ENCODE measurements at regions not wholly inside any gene's neighbourhood (a gene's known extent, or its start where the extent isn't known, plus 50 kb on each side); places are given as distances from the start of the nearest gene placed in this dataset.

DNA sequence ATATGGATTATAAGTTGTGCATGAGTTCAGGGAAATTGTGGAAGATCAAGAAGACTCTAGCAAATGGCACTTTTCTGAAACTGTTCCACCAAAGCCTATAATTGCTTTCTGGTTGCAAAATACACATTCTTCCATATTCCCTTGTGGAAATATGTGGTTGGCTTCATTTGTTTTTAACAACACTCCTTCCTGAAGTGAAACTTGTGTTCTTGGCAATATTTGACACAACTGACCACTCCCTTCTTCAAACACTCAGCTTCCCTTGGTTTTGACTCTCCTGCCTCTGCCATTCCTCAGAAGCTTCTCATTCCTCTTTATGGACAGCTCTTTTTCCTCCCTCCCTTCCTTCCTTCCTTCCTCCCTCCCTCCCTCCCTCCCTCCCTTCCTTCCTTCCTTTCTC, 192.3 kb downstream of the PMAIP1 start:
- DNase-seq (ENCODE audit: low spot score) = no peak
- H3K9ac ChIP-seq (ENCODE audit: low read depth, low read length, poor library complexity) = no peak overlapping the region
- H2BK12ac ChIP-seq (ENCODE audit: low read length) = no peak overlapping the region
- H3K4me2 ChIP-seq (ENCODE audit: insufficient read depth, low read length, poor library complexity, severe bottlenecking) = no peak overlapping the region
- peaks cover 0 to under 1% (median 0%) of the 10 kb centered on the region in 3 experiments for H3K27me3 ChIP-seq (ENCODE audit: control insufficient read depth in 3 of 3, insufficient read depth in 3 of 3, low read depth in 1 of 3, low read length in 3 of 3)
- no peaks in the 10 kb centered on the region for H3K79me1 ChIP-seq (ENCODE audit: low read depth, low read length)
- H3K23ac ChIP-seq (ENCODE audit: low read depth, low read length, poor library complexity) = no peak overlapping the region
- H3K4me3 ChIP-seq (ENCODE audit: low read length in 2 of 2) = no peak overlapping the region
- no peak overlapping the region for H2AK5ac ChIP-seq (ENCODE audit: low read depth, low read length)
- H3K27ac ChIP-seq (replicated peaks; ENCODE audit: low read length) = no peak overlapping the region
- H3K36me3 ChIP-seq (replicated peaks in 1 of 2; ENCODE audit: control insufficient read depth in 2 of 2, insufficient read depth in 2 of 2, low read length in 2 of 2) = no peaks in the 10 kb centered on the region
- peaks cover 0 to 2% of the 10 kb centered on the region in 2 donors for H3K9me3 ChIP-seq (replicated peaks in 1 of 2; ENCODE audit: control insufficient read depth in 2 of 2, insufficient read depth in 1 of 2, low read depth in 1 of 2, low read length in 2 of 2)
- no peaks in the 10 kb centered on the region for H3K4me1 ChIP-seq (ENCODE audit: control insufficient read depth in 2 of 2, insufficient read depth in 1 of 2, low read depth in 1 of 2, low read length in 2 of 2)
- no peak overlapping the region for H2BK15ac ChIP-seq (ENCODE audit: low read length)
- H3K14ac ChIP-seq (ENCODE audit: low read length) = no peak overlapping the region
- H2BK120ac ChIP-seq (ENCODE audit: low read depth, low read length) = no peak overlapping the region
- no peak overlapping the region for H3K18ac ChIP-seq (ENCODE audit: low read length)
- no peak overlapping the region for H2AFZ ChIP-seq (ENCODE audit: low read length)
- no peak overlapping the region for H2BK5ac ChIP-seq (ENCODE audit: low read length)
- no peak overlapping the region for H4K8ac ChIP-seq (ENCODE audit: low read depth, low read length)
- H4K91ac ChIP-seq (ENCODE audit: low read depth, low read length, poor library complexity) = no peak overlapping the region
- H3K4ac ChIP-seq (ENCODE audit: low read length) = no peak overlapping the region

DNA sequence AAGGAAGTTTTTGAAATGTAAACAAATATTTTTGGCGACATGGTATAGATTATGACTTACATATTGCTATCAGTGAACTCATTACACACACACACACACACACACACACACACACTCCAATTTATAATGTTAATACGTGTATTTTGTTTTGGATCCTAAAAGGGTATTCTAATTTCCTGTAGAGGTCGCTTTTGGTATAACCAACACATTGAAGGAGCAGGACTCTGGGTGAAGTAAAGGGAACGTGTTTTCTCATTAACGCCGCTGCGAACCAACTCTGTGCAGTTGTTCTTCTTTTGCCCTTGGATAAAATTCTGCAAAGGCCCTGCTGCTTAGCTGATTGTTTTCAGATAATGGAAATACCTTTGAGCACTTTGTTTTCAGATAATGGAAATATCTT, 190.4 kb downstream of the PMAIP1 start:
- H3K4me2 ChIP-seq (ENCODE audit: insufficient read depth, low read length, poor library complexity, severe bottlenecking) = no peak overlapping the region
- no peak overlapping the region for H2AFZ ChIP-seq (ENCODE audit: low read length)
- H3K4me1 ChIP-seq (ENCODE audit: control insufficient read depth in 2 of 2, insufficient read depth in 1 of 2, low read depth in 1 of 2, low read length in 2 of 2) = no peaks in the 10 kb centered on the region
- no peak overlapping the region for H4K91ac ChIP-seq (ENCODE audit: low read depth, low read length, poor library complexity)
- WGBS, 2 donors (ENCODE audit: extremely low coverage in 2 of 2, insufficient read length in 2 of 2, insufficient replicate concordance in 1 of 2) = no CpG with 5 or more reads among the region's 7 CpGs
- H3K9ac ChIP-seq (ENCODE audit: low read depth, low read length, poor library complexity) = no peak overlapping the region
- H3K36me3 ChIP-seq (replicated peaks in 1 of 2; ENCODE audit: control insufficient read depth in 2 of 2, insufficient read depth in 2 of 2, low read length in 2 of 2) = no peaks in the 10 kb centered on the region
- no peak for DNase-seq (ENCODE audit: low spot score)
- no peak overlapping the region for H3K27ac ChIP-seq (replicated peaks; ENCODE audit: low read length)
- no peak overlapping the region for H3K14ac ChIP-seq (ENCODE audit: low read length)
- no peak overlapping the region for H2BK15ac ChIP-seq (ENCODE audit: low read length)
- H2AK5ac ChIP-seq (ENCODE audit: low read depth, low read length) = no peak overlapping the region
- no peak overlapping the region for H4K8ac ChIP-seq (ENCODE audit: low read depth, low read length)
- H2BK5ac ChIP-seq (ENCODE audit: low read length) = no peak overlapping the region
- H3K18ac ChIP-seq (ENCODE audit: low read length) = no peak overlapping the region
- H3K9me3 ChIP-seq (replicated peaks in 1 of 2; ENCODE audit: control insufficient read depth in 2 of 2, insufficient read depth in 1 of 2, low read depth in 1 of 2, low read length in 2 of 2) = peaks cover 0 to 4% of the 10 kb centered on the region in 2 donors
- H2BK12ac ChIP-seq (ENCODE audit: low read length) = no peak overlapping the region
- H3K27me3 ChIP-seq (ENCODE audit: control insufficient read depth in 3 of 3, insufficient read depth in 3 of 3, low read depth in 1 of 3, low read length in 3 of 3) = peaks cover 0 to 2% (median 0%) of the 10 kb centered on the region in 3 experiments
- H3K79me1 ChIP-seq (ENCODE audit: low read depth, low read length) = no peaks in the 10 kb centered on the region
- H3K4ac ChIP-seq (ENCODE audit: low read length) = no peak overlapping the region
- no peak overlapping the region for H2BK120ac ChIP-seq (ENCODE audit: low read depth, low read length)
- H3K4me3 ChIP-seq (ENCODE audit: low read length in 2 of 2) = no peak overlapping the region
- no peak overlapping the region for H3K23ac ChIP-seq (ENCODE audit: low read depth, low read length, poor library complexity)

DNA sequence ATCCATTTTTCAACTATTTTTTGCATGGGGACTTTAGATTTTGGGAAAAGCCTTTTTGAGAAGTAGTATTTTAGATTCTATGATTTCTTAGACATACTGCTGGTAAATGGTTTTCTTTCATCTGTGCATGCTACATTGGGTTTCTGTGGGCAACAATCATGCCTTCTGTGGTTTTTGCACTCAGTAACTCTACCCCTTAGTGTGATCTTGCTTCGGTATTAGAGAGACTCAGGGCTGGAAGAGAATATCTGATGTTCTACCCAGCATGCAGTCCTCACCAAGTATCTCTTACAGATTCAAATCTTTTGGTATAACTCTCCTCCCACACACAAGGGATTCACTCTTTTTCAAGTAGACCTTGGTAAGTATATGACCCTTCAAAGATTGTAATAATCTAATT, 183.0 kb downstream of the PMAIP1 start:
- Histone ChIP-seq H2BK120ac (ENCODE audit: low read depth, low read length) (no peak overlapping the region), H4K8ac (ENCODE audit: low read depth, low read length) (no peak overlapping the region), H4K91ac (ENCODE audit: low read depth, low read length, poor library complexity) (no peak overlapping the region), H3K18ac (ENCODE audit: low read length) (no peak overlapping the region), H3K9me3 (replicated peaks in 1 of 2; ENCODE audit: control insufficient read depth in 2 of 2, insufficient read depth in 1 of 2, low read depth in 1 of 2, low read length in 2 of 2) (peaks cover 0 to 2% of the 10 kb centered on the region in 2 donors), H3K14ac (ENCODE audit: low read length) (no peak overlapping the region), H3K4me2 (ENCODE audit: insufficient read depth, low read length, poor library complexity, severe bottlenecking) (no peak overlapping the region), H3K36me3 (replicated peaks in 1 of 2; ENCODE audit: control insufficient read depth in 2 of 2, insufficient read depth in 2 of 2, low read length in 2 of 2) (no peaks in the 10 kb centered on the region), H3K4me1 (ENCODE audit: control insufficient read depth in 2 of 2, insufficient read depth in 1 of 2, low read depth in 1 of 2, low read length in 2 of 2) (no peaks in the 10 kb centered on the region), H3K4ac (ENCODE audit: low read length) (no peak overlapping the region), H2BK15ac (ENCODE audit: low read length) (no peak overlapping the region), H3K27me3 (ENCODE audit: control insufficient read depth in 3 of 3, insufficient read depth in 3 of 3, low read depth in 1 of 3, low read length in 3 of 3) (peaks cover 0 to 2% (median 0%) of the 10 kb centered on the region in 3 experiments), H3K23ac (ENCODE audit: low read depth, low read length, poor library complexity) (no peak overlapping the region), H3K27ac (replicated peaks; ENCODE audit: low read length) (no peak overlapping the region), H2BK5ac (ENCODE audit: low read length) (no peak overlapping the region), H3K79me1 (ENCODE audit: low read depth, low read length) (no peaks in the 10 kb centered on the region), H2BK12ac (ENCODE audit: low read length) (no peak overlapping the region), H3K9ac (ENCODE audit: low read depth, low read length, poor library complexity) (no peak overlapping the region), H2AFZ (ENCODE audit: low read length) (no peak overlapping the region), H3K4me3 (ENCODE audit: low read length in 2 of 2) (no peak overlapping the region), H2AK5ac (ENCODE audit: low read depth, low read length) (no peak overlapping the region)
- no CpG with 5 or more reads among the region's 1 CpG for WGBS, 2 donors (ENCODE audit: extremely low coverage in 2 of 2, insufficient read length in 2 of 2, insufficient replicate concordance in 1 of 2)
- DNase-seq (ENCODE audit: low spot score) = no peak

DNA sequence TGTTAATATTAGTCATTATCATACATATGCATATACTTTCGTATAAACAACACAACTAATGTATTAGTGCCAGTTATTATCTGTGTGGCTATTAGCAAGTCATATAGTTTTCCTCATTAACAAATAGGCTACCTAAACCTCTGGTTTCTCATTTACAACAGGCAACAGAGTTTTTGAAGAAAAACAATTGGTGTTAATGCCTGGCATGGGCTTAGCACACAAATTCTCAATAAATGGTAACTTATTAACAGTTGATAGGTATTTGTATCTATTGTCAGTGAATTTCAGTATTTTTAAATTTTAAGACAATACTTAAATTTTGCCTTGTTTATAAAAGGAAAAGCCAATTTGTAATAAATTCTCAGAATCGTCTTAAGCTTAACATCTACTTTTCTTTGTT, 182.5 kb downstream of the PMAIP1 start:
- no peak overlapping the region for H2BK120ac ChIP-seq (ENCODE audit: low read depth, low read length)
- no peaks in the 10 kb centered on the region for H3K4me1 ChIP-seq (ENCODE audit: control insufficient read depth in 2 of 2, insufficient read depth in 1 of 2, low read depth in 1 of 2, low read length in 2 of 2)
- no peak overlapping the region for H2BK15ac ChIP-seq (ENCODE audit: low read length)
- H3K14ac ChIP-seq (ENCODE audit: low read length) = no peak overlapping the region
- H3K23ac ChIP-seq (ENCODE audit: low read depth, low read length, poor library complexity) = no peak overlapping the region
- no CpG with 5 or more reads among the region's 2 CpGs for WGBS, 2 donors (ENCODE audit: extremely low coverage in 2 of 2, insufficient read length in 2 of 2, insufficient replicate concordance in 1 of 2)
- H3K36me3 ChIP-seq (replicated peaks in 1 of 2; ENCODE audit: control insufficient read depth in 2 of 2, insufficient read depth in 2 of 2, low read length in 2 of 2) = no peaks in the 10 kb centered on the region
- H2AFZ ChIP-seq (ENCODE audit: low read length) = no peak overlapping the region
- H3K4me2 ChIP-seq (ENCODE audit: insufficient read depth, low read length, poor library complexity, severe bottlenecking) = no peak overlapping the region
- H3K9me3 ChIP-seq (replicated peaks in 1 of 2; ENCODE audit: control insufficient read depth in 2 of 2, insufficient read depth in 1 of 2, low read depth in 1 of 2, low read length in 2 of 2) = peaks cover 0 to 2% of the 10 kb centered on the region in 2 donors
- no peak overlapping the region for H3K4me3 ChIP-seq (ENCODE audit: low read length in 2 of 2)
- no peak overlapping the region for H3K18ac ChIP-seq (ENCODE audit: low read length)
- no peak for DNase-seq (ENCODE audit: low spot score)
- no peak overlapping the region for H2BK5ac ChIP-seq (ENCODE audit: low read length)
- H4K8ac ChIP-seq (ENCODE audit: low read depth, low read length) = no peak overlapping the region
- H3K4ac ChIP-seq (ENCODE audit: low read length) = no peak overlapping the region
- no peak overlapping the region for H2AK5ac ChIP-seq (ENCODE audit: low read depth, low read length)
- H3K79me1 ChIP-seq (ENCODE audit: low read depth, low read length) = no peaks in the 10 kb centered on the region
- H3K27ac ChIP-seq (replicated peaks; ENCODE audit: low read length) = no peak overlapping the region
- no peak overlapping the region for H4K91ac ChIP-seq (ENCODE audit: low read depth, low read length, poor library complexity)
- no peak overlapping the region for H3K9ac ChIP-seq (ENCODE audit: low read depth, low read length, poor library complexity)
- no peak overlapping the region for H2BK12ac ChIP-seq (ENCODE audit: low read length)
- peaks cover 0 to 2% (median 0%) of the 10 kb centered on the region in 3 experiments for H3K27me3 ChIP-seq (ENCODE audit: control insufficient read depth in 3 of 3, insufficient read depth in 3 of 3, low read depth in 1 of 3, low read length in 3 of 3)

Measured in neuronal stem cell (in vitro differentiated cells).